HG03045 (cell line): ENCODE measurements at regions not wholly inside any gene's neighbourhood (a gene's known extent, or its start where the extent isn't known, plus 50 kb on each side); places are given as distances from the start of the nearest gene placed in this dataset.
"Not testable (repeated sequence)": the region's sequence is repeated elsewhere in the genome, so short reads cannot be mapped to it uniquely, and the experiment has no call there.

ENCODE experiments used
- ATAC-seq: cut with Tn5 transposase; IDR thresholded peaks from one replicate; pipeline ENCODE4 v1.9.1; 2021; ENCODE audit warnings: mild to moderate bottlenecking, moderate library complexity; ENCODE audit not compliant: unreplicated experiment

- ATAC-seq: not testable (repeated sequence)
These were observed 92.1 kb upstream of the MSH6 start for GRCh38 chr2:47690706-47691325.

DNA sequence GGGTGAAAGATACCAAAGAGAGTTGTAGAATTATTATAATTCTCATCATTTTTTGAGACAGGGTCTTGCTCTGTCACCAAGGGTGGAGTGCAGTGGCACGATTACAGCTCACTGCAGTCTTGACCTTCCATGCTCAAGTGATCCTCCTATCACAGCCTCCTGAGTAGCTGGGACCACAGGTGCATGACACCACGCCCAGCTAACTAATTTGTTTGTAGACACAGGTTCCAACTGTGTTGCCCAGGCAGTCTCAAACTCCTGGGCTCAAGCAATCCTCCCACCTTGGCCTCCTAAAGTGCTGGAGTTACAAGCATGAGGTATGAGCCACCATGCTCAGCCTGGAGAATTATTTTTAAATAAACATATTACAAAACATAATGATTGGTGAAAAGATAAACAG is 92.8 kb upstream of the MSH6 start:
- no peak for ATAC-seq

DNA sequence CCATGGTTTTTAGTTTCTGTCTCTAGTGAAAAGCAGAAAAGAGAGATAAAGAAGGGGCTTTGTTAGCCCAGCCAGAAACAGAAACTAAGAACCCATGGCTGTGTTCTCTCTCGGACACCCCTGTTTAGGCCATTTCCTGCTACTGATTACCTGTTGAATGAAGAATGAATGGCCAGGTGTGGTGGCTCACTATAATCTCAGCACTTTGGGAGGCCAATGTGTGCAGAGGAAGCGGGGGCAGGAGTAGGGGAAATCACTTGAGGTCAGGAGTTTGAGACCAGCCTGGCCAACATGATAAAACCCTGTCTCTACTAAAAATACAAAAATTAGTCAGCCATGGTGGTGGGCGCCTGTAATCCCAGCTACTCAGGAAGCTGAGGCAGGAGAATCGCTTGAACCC is 93.8 kb upstream of the MSH6 start:
- peak; percentile 76 for ATAC-seq

GRCh38 chr2:47688561-47688960 is 94.4 kb upstream of the MSH6 start:
- no peak for ATAC-seq

GRCh38 chr2:47687856-47688255 is 95.1 kb upstream of the MSH6 start:
- no peak for ATAC-seq

- ATAC-seq: no peak
These were observed 96.9 kb upstream of the MSH6 start for GRCh38 chr2:47686018-47686417.

GRCh38 chr2:47682216-47682749 is 100.7 kb upstream of the MSH6 start:
- ATAC-seq: no peak

DNA sequence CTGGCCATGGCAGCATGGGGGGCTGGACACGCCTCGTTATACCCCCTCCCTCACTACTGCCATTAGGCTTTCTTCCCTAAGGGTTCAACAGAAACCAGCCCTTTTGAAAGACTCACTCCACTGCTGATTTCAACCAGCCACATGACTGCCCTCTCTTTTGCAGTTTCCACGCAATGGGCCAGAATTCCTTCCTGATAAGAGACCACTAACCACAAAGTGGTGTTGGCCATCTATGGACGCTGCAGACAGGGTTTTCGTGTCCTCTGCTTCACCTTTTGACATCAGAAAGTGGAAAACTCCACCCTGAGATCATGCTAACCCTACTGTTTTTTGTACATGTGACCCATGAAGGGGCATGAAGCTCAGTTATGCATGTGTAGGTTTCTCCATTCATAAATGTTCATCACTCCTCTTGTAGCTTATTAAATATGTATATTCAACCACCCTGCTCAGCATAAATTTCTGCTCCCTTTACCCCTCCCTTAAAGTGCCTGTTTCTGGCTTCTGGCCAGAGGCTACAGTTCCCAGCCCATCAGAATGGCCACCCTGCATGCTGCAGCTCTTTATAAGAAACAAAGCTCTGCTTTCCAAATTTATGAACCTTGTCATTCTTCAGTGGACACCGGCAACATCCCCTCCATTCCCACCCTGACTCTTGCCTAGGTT is 105.6 kb upstream of the KCNK12 start:
- ATAC-seq: no peak

DNA sequence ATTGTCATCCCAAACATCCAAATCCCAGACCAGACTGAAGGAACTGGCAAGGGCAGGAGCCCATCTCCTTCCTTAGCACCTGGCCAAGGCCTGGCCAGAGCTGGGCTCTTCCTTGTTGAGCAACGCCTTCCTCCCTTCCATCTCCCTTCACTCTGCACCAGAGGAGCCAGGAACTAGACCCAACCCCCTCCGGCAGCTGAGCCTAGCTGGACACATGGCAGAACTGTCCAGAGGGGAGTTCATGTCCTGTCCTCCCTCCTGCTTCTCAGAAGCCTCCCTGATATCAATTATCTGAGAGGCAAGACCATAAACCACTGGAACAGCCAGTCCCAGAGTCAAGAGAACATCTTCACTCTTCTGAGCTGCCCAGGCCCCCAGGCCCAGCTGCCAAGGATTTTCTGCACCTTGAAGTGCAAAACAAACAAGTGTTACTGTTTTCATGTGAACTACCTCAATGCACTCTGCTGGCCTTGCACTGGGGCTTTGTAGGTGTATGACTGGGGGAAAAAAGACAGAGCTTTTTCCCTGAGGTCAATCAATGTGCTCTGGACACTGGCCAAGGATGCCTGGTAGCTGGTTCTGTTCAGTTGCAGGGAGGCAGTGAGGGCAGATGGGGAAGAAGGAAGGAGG is 104.5 kb upstream of the KCNK12 start:
- no peak for ATAC-seq

GRCh38 chr2:47666332-47666731 is 95.5 kb upstream of the KCNK12 start:
- ATAC-seq: no peak

GRCh38 chr2:47664817-47665216 is 94.0 kb upstream of the KCNK12 start:
- ATAC-seq: no peak

GRCh38 chr2:47662552-47662951 is 91.8 kb upstream of the KCNK12 start:
- no peak for ATAC-seq

DNA sequence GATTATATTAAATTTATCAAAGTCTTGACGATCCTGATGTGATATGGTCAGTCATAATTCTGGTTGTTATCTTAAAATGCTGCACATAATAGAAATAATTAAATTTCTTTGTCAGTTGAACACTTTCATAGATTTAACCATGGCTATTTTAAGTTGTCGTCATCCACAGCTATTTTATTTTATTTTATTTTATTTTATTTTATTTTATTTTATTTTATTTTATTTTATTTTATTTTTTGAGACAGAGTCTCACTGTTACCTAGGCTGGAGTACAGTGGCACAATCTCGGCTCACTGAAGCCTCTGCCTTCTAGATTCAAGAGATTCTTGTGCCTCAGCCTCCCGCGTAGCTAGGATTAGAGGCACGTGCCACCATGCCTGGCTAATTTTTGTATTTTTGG is 90.5 kb upstream of the KCNK12 start:
- ATAC-seq: no peak

GRCh38 chr2:47660168-47660567 is 89.4 kb upstream of the KCNK12 start:
- ATAC-seq: no peak

DNA sequence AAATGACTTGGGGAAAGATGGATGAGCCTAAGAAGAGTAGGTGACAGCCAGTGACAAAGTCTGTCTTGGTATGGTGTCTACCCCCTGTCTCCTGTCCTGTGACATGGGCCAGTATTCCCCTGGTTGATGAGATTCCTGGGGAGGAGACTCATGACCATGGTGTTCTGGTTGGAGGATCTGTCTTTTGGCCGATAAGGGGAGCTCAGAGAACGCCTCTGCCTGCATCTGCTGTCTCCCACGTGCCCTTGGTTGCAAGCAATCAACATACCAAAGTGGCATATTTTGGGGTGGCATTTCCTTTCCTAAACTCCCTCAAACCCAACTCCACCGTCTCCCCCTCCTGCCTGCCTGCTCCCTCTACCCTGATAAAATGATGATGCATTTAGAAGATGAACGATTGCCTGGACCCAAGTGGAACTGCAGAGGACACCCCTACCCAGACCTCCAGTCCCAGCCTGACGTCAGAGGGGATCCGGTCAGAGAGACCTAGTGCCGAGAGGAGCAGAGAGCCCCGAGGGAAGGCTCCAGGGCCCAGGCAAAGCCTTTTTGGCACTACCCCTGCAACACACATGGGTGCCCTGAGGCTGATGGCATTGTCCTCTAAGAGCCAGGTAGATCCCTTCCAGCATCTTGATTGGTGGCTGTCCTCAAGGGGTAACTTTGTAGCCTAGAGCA is 88.0 kb upstream of the KCNK12 start:
- no peak for ATAC-seq

- ATAC-seq: no peak
These were observed 87.2 kb upstream of the KCNK12 start for GRCh38 chr2:47657886-47658489.

GRCh38 chr2:47656715-47657600 is 86.2 kb upstream of the KCNK12 start:
- ATAC-seq: no peak

DNA sequence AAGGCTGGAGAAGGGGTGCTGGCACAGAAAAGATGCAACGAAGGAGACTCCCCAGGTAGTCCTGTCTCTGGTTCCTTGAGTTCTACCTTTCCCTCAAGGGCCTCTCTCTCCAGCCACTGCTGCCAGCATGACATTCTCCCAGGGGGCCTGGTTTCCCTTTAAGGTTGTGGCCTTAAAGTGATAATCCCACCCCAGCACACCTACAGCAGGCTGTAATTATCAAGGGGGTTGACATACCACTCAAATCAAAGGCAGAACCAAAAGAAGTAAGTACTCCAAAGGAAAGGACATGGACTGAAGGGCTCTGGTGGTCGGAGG is 84.7 kb upstream of the KCNK12 start:
- no peak for ATAC-seq

- ATAC-seq: peak; percentile 77
These were observed 84.2 kb upstream of the KCNK12 start for GRCh38 chr2:47654790-47655562.
